ENCODE measurements at regions not wholly inside any gene's neighbourhood (a gene's known extent, or its start where the extent isn't known, plus 50 kb on each side); places are given as distances from the start of the nearest gene placed in this dataset.

GRCh38 chr18:77755187-77755586 lies 505.5 kb downstream of the GALR1 start:
- no peak for DNase-seq (ENCODE audit: low spot score in 2 of 2)
- TF ChIP-seq CTCF (IDR thresholded peaks at IDR 0.05) (no peak), POLR2A (IDR thresholded peaks at IDR 0.05) (no peak)
- intact Hi-C loops (cut with DNase I; ENCODE audit: low total_unique reads) = no loop called here
- H3K4me3 ChIP-seq (ENCODE audit: low read depth, poor library complexity, severe bottlenecking) = no peak overlapping the region
- 72 to 80% methylated on average over 6 of the region's 6 CpGs for WGBS, 2 donors

GRCh38 chr18:77761332-77761731 lies 511.7 kb downstream of the GALR1 start:
- intact Hi-C loops (cut with DNase I; ENCODE audit: low total_unique reads) = no loop called here
- DNase-seq (ENCODE audit: low spot score in 2 of 2) = no peak
- no peak overlapping the region for H3K4me3 ChIP-seq (ENCODE audit: low read depth, poor library complexity, severe bottlenecking)
- TF ChIP-seq CTCF (IDR thresholded peaks at IDR 0.05) = no peak
- no peak for TF ChIP-seq POLR2A (IDR thresholded peaks at IDR 0.05)

DNA sequence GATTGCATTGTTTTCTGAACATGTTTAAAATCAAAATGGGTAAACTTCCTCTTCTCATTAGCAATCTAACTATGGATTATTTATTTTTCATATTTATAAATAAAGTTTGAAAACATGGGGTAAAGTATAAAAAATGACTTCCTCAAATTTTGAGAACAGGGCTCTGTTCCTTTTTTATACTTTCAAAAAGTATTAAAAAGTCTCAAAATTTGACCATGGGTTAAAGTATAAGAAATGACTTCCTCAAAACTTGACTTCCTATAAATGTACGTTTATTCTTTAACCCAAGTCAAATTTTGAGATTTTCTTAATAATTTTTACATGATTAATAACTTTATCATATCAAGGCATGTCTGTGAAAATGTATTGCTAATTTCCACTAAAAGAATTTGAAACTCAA lies 512.4 kb downstream of the GALR1 start:
- no peak for TF ChIP-seq CTCF (IDR thresholded peaks at IDR 0.05)
- TF ChIP-seq POLR2A (IDR thresholded peaks at IDR 0.05) = no peak
- no peak for DNase-seq (ENCODE audit: low spot score in 2 of 2)
- no peak overlapping the region for H3K4me3 ChIP-seq (ENCODE audit: low read depth, poor library complexity, severe bottlenecking)
- WGBS, 2 donors = 56 to 72% methylated on average over 1 of the region's 1 CpG
- intact Hi-C loops (cut with DNase I; ENCODE audit: low total_unique reads) = no loop called here

- intact Hi-C loops (cut with DNase I; ENCODE audit: low total_unique reads) = no loop called here
- no peak overlapping the region for H3K4me3 ChIP-seq (ENCODE audit: low read depth, poor library complexity, severe bottlenecking)
- 20% methylated on average over 6 of the region's 6 CpGs for WGBS, 2 donors
Observed at GRCh38 chr18:77762642-77763041, 513.0 kb downstream of the GALR1 start.

DNA sequence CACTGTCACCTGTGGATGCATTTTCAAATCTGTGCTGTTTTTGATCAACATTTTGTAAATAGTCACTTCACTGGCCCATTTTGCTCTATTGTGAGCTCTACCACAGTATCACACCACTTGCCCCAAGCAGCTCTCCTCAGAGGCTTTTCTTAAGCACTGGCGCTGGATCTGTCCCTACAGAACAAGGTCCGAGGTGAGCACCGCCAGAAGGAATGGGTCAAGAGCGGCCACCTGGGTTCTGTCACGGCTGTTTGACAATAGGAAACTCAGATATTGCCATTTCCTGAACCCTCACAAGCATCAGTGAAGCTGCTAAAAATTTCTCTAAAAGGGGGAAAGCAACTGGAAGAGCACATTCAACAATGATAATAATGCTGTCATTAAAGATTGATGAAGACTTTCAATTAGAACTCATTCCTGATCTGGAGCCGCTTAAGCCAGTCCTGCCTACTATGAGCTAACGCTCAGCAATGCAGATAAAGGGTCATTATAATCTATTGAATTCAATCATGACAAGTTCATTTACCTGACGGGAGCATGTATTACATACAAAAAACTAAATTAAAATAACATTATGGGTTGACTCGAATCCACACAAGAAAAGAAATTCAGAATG lies 514.0 kb downstream of the GALR1 start:
- intact Hi-C loops (cut with DNase I; ENCODE audit: low total_unique reads) = no loop called here
- DNase-seq (ENCODE audit: low spot score in 2 of 2) = no peak
- 60% methylated on average over 9 of the region's 9 CpGs for WGBS, 2 donors
- no peak overlapping the region for H3K4me3 ChIP-seq (ENCODE audit: low read depth, poor library complexity, severe bottlenecking)
- no peak for TF ChIP-seq CTCF (IDR thresholded peaks at IDR 0.05)
- no peak for TF ChIP-seq POLR2A (IDR thresholded peaks at IDR 0.05)

More at GRCh38 chr18:77762642-77763041, 513.0 kb downstream of the GALR1 start:
- no peak for TF ChIP-seq POLR2A (IDR thresholded peaks at IDR 0.05)
- TF ChIP-seq CTCF (IDR thresholded peaks at IDR 0.05) = no peak
- DNase-seq (ENCODE audit: low spot score in 2 of 2) = no peak

DNA sequence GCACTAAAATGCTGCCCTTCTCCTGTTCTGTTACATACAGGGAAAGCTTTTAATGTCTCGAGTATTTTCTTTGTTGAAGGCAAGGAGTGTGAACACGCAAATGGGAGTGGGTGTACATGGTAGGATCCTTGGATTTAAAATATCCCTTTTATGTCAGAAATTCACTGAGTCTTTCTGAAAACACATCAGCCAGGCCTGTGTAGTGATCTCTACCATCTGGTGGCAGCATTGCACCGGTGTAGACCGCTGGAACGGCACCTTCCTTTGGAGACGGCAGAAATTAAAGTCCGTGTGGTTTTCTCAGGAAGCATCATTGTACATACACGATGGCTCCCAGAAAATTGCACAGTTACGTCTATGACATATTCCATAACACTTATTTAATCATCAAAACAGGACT lies 515.8 kb downstream of the GALR1 start:
- H3K4me3 ChIP-seq (ENCODE audit: low read depth, poor library complexity, severe bottlenecking) = no peak overlapping the region
- 14 to 17% methylated on average over 9 of the region's 9 CpGs for WGBS, 2 donors
- intact Hi-C loops (cut with DNase I; ENCODE audit: low total_unique reads) = no loop called here
- DNase-seq (ENCODE audit: low spot score in 2 of 2) = no peak
- no peak for TF ChIP-seq POLR2A (IDR thresholded peaks at IDR 0.05)
- TF ChIP-seq CTCF (IDR thresholded peaks at IDR 0.05) = no peak
